RPMI7951 (cell line): ENCODE measurements at regions not wholly inside any gene's neighbourhood (a gene's known extent, or its start where the extent isn't known, plus 50 kb on each side); places are given as distances from the start of the nearest gene placed in this dataset.

ENCODE experiments used
- DNase-seq: peaks from one replicate; pipeline ENCODE4 v3.0.0-alpha.2; 2012; ENCODE audit warnings: low read depth

DNA sequence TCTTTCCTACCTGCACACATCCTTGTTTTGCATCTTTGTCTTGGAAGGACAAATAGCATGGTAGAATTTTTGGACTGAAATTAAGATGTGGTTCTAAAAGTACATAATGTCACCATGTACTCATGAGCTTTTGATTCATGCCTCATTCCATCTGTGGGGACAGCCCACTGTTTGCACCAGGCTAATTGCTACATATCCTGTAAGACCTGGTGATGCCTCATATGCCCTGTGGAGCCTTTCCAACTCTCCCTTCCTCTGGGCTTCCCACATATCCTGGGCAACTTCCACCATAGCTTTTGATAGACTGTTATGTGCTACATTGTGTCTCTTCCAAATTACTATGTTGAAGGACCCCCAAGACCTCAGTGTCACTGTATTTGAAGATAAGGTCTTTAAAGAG, 213.6 kb upstream of the PREP start:
- peak; percentile 31 for DNase-seq

DNA sequence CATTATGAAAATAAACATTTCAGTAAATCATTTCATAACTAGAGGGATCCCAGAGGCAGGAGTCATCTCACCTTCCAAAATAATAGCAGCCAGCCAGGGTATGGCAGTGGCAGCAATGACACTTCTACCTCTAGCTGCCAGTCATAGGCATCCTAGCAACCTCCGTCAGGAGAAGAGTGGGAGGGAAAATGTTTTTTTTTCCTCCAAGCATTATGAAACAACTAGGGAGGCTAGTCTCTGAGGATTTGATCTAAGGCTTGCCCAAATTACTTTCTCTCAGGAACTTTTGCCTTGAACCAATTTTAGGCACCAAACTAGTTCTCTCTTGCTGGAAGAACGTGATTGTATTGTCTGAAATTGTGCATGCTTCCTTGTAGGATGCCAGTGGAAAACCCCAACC, 208.7 kb upstream of the PREP start:
- DNase-seq = peak; percentile 31

DNA sequence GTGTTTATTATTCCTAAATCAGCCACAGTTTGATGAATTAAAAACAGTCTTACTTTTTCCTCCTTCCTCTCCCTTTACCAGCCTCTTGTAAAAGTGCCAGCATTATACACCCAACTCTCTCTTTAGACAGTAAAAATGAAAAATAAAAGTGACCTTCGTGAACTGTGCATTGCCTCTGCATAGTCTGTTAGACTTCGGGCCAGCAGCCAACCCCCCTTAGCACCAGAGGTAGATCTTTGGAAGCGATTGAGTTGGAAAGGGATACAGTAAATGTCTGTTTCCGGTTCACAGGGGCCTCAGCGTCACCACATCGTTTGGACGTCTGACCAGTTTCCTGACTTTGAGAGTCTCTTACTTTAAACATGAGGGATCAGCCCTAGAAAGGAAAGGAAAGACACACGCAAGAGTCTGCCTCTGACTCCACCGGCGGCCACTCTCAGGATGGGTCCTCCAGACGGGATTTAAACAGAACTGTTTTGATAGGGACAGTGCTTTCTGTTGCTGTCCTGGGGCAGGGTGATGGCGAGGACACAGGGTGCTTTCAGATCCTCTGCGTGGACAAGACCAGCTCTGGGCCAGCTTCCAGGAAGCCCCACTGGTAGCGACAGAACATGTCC, 206.6 kb upstream of the PREP start:
- DNase-seq = peak; percentile 96

DNA sequence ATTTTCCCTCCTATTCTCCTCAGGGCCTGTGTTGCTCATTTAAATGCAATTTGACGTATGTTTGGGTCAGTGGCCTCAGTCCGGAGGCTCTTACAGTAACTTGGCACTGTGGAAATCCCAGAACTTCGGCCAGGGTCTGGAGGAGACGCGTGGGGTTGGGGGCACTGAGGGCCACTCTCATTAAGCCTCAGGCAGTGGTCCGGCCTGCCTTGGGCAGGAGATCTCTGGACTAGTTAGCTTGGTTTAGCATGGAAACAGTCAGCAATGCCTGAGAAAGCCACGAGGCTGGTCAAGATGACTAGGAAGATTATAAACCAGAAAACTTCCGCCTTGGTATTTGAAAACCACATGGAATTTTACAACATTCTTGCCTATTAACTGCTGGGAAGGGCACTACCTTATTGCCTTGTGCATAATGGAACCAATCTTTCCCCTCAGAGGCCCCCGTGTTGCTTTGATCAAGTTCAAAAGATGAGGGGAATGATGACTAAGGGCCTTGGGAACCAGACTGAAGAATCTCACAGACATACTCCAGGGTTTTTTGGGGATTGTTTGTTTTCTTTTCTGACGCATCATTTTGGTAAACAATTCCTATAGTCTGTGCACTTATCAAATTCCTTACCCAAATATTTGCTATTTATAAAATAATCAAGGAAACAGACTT, 206.0 kb upstream of the PREP start:
- peak; percentile 100 for DNase-seq

DNA sequence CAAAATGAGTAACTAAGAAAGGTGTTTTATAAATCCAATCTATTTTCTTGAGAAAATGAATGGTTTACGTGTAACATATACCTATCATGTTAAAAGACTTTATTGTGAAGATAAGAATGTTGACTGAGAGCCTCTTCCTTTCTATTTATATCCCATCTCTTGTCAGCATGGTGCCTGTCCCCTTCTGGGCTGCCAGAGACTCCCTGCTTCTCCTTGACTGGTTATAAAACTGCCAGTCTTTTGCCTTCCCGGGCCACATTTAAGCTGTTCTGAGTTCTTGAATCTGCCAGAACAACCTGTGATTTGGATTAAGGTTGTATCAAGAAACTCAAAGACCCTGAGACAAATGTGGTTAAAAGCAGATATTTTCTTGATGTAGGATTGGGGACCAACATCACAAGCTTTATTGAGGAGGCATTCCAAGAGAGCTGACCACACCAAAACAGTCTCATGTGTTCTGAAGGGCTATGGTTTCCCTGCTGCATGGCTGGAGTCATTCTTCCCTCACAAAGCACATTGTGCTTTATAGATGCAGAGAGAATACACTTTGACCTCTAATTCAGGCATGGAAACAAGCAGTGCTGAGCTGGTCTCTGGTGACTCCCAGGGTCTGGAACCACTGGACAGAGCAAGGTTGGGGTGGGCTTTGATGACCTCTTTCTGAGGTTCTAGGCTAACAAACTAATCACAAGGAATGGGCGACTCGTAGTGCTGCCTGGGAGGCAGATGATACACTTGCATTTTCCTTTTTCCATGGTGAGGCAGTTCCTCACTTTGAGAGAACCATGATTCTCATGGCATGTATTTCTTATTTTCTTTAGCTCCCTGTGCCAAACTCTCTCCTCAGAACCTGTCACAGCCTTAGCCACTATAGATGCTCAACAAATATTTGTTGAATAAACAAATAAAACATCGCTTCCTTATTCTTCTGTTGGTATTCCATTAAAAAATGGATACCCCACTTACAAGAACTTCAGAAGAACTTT, 205.0 kb upstream of the PREP start:
- DNase-seq = peak; percentile 41

DNA sequence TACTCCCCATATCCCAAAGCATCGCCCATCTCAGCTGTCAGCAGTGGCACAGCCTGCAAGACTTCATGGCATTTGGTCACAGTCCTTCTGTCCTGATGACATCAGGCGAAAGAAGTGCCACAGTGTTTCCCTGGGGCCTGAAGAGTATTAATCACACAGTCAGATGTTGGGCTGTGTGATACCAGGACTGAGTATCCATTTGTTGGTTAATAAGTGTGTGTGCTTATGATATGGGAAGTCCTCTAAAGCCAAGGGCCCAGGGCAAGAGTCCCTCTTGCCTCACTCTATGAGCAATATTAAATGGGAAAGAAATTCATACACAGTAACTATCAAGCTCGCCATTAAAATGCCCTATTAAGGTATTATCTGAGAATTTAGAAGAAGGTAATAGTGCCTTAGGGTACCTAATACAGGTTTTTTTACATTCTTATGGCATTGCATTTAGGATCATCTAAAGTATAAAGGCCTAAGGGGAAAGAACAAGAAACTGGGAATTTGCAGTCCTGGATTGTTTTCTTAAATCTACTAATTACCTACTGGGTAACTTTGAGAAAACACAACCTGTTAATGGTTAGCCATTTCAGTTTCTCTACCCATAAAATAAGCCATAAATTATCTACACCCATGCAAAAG, 204.1 kb upstream of the PREP start:
- peak; percentile 66 for DNase-seq

DNA sequence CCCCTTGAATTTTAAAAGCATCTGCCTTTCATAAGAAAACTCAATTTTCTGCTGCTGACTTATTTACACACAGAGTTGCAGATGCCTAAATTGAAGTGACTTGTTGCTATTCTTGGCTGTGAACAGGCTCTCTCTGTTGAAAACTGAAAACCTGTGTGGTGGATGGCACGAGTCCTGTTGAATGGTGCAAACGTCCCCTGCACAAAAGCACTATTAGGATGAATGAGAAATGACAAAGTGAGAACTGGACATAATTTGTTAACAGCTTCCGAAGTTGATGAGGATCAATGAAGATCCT, 201.7 kb upstream of the PREP start:
- DNase-seq = no peak

DNA sequence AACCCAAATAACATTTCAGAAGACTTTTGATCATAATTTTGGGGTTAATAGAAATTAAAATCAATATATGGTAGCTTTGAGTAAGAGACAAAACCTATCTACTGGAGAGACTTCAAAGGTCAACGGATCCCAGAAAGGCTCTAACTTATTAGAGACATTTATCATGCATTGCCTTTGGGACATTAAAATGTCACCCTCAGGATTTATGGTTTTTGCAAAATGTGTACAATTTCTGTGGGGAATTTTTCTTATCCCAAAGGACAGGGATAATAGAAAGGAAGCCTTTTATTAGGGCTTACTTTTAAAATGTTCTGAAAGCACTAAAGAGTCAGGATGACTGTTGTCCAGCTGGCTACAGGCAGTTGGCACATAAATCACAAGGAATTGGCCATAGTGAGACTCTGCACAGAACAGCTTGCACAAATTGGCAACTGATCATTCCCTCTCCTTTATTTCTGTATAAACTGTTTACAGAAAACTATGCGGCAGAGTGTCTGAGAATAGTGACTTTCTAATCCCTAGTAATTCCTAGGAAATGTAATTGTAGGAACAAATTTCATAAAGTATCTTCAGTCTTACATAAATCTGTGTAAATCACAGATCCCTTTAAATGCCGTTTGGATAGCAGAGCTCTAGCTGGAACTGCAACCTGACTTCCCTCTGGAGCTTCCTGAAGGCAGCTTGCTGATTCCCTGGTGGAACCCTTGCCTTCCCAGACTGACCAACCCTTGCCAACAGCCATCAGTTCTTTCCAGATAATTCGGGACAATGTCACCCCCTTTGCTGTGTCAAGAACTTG, 201.1 kb upstream of the PREP start:
- peak; percentile 62 for DNase-seq

DNA sequence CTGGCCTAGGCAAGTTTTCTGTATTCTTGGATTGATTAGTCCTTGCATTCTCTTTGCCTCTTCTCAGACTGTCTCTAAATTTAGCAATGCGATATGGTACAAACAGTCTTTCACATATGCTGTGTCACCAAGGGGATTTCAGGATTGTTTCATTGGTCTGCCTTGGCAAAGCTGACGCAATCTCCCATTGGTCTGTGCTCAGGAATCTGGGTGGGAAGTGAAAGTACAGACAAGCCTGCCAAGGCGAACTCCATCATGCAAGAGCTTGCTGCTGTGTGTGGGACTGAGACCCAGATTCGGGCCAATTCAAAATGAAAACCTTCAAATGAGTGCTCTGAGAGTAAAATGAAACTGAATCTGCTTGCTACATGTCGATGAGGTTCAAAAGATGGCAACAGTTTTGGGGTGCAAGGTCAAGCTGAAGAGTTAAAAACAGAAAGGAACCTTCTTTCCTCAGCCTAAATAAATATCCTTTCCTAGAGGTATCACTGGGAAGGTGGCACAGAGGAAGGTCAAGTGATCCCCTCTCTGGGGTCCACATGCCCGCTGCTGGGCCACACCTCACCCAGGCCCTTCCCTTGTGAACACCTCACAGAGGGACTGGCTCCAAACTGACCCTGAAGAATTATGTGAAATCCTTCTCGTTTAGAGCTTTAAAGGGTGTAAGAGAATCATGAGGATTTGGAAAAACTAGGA, 198.8 kb upstream of the PREP start:
- peak; percentile 99 for DNase-seq

DNA sequence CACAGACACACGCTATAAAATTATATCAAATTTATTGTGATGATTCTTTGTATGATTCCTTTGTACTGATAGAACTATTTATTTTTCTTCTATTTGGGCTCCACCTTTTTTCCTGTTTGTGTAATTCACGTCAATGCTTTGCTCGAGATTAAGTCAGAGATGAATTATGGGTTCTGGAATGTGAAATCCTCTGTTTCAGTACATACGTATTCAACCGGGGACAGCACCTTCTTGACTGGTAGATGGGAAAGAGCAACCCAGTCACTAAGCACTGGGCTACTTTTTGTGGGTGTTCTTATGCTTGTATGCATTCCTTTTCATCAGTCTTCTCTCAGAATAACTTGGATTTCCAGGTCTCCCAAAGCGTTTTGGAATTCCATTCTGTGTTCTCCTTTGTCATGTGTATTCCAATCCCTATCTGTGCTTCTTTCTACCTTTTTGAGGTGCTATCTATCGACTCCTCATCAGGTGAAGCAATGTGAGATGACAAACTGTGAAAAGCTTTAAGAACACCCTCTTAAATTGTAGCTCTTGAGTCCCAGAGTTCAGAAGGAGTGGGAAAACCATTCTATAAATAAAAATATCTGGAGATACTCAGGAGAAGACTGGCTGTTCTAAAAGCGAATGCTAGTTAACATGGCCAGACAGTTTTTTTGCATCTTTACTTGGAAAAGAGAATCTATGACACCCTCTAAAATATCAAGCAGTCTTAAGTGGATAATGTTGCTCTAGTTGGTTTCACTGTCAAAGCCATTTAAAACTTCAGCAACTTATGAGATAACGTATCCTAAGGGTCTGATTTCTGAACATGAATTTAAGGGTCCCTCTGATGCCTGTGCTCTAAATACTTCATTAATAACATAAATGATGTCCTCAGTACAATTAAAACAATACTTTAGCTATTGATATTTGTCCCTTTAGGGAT, 197.7 kb upstream of the PREP start:
- DNase-seq = peak; percentile 46

DNA sequence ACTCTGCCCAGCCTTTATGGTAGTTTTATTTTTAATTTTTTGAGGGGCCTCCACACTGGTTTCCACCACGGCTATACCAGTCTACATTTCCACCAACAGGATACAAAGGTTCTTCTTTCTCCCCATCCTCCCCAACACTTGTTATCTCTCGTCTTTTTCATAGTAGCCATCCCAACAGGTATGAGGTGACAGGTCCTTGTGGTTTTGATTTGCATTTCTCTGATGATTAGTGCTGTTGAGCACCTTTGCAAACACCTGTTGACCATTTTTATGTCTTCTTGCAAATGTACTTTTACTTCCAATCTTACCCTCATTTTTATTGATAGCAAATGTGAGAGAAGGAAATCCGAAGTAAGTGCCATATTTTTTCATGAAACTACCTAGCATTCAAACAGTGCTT, 195.4 kb upstream of the PREP start:
- DNase-seq = no peak

DNA sequence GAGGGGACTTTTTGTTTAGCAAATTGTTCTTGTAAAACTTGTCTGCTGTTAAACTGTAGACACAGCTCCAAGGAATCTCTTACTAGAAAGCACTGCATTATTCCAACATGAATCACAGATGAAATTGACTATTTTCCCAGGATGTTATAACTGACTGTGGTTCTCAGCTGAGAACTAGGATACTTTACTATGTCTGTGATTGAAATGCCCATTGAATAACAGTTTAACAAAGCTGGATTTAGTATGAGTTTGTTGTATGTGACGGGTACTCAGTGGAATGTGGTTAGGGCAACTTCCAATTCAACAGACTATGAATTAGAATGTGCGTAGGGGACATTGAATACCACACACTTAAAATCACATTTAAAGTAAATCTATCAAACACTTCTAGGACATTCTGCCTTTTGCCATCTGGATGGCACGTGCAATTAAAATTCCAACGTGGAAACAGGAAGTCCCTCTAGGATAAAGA, 193.4 kb upstream of the PREP start:
- peak; percentile 97 for DNase-seq

DNA sequence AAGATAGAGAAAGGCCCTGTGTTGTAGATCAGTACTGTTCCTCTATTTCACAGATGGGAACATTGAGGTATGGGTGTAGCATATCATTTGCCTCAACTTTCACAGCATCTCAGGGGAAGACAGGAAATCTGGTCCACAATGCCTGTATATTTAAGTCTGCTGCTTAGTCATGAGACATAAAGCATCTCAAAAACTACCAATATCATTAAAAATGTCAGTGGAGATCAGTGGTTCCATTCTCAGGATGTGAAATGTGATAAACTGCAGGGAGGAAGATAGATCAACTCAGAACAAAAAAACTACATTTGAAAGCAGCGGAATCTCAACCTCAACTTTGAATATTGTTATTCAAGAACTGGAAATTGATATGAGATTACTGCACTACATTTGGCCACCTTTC, 192.9 kb upstream of the PREP start:
- no peak for DNase-seq

DNA sequence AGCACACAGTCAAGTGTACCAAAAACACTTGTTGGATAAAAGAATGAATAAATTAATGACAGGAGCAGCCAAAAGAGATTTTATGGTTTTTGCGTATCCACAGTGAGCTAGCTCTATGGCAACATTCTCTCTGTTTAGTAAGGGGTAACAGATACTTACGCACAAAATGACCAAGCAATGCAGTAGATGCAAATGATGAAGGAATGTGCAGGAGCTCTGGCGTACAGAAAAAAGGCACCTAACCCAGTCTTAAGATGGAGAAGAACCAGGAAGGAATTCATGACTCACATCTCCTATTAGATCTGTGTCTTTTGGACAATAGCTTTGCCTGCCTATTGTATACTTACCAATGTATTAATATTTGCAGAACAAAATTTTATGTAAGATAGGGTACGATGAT, 191.9 kb upstream of the PREP start:
- no peak for DNase-seq

DNA sequence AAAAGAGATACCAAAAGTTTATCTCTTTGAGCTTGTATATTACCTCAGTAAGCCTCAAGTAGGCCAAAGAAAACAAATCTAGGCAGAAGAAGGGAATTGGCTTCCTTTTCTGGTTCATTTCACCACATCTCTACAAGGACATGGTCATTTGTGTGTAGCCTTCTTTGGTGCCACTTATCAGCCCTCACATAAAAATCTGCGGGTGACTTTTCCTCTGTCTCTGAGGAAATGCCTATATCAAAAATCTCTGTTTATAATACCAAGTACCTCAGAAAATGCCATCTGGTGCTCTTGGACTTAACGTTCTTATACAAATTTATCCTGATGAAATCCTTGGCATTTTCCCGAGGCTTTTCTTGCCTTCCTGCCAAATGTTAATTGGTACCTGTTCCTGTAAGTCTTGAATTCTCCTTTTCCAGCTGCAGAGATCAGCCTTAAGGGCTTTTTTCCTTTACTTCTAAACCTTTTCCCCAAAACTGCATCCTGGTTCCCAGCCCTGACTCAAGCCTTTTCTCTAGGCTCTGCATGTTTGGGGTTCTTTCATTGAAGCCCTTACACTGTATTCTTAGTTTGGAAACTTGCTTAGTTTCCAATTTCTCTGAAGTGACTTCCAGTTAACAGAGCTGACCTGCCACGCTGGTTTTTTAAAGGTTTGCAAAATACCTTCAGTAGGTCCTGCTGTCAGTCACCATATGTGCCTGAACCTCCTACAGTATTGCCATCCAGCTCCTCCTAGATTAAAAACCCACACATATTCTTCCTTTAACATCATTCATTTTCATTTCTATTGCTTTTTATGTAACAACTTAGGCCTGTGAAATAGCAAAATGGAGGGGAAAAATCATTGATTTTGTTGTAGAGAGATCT, 191.2 kb upstream of the PREP start:
- DNase-seq = peak; percentile 89

DNA sequence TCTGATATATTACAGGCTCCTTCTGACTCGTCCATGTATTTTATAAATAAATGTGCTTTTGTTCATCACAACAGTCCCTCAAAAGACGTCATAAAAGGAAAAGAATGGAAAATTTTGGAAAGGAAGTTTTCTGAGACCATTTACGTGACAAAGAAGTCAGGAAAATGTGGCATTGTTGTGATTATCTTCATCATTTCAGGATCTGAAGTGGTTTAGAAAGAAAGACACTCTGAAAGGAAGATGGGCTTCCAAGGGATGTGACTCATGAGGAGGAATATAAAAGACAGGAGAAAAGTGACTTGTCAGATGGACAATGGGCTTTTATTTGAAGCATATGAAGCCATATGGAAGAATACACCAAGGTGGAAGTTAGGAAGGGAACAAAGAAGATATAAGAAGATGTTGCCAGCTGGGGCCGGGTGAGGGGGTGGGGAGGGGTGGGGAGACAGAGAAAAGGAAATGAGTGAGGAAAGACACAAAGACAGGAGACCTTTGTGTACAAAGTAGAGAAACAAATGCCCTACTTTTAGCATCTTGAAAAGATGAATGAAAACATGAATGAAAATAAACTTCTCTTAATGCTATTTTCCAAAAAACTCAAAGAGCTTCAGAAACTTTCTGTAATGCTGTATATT, 190.3 kb upstream of the PREP start:
- DNase-seq = peak; percentile 94

DNA sequence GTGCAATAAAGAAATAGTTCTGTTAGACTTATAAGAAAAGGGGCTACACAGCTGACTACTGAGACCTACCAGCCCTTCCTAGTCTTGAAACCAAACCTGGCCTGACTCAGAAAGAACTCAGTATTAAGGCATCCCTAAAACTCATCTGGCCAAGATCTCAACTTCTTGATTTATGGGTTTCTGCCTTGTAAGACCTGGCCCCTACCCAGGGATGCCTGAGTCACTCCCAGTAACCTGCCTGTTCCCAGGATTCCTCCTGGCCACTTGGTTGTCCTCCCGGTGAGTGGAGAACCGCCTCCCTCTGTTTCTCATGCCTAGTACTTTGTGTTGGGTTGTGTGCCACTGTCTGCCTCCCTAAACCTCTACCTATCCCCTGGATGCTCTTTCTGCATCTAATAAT, 189.4 kb upstream of the PREP start:
- peak; percentile 98 for DNase-seq

DNA sequence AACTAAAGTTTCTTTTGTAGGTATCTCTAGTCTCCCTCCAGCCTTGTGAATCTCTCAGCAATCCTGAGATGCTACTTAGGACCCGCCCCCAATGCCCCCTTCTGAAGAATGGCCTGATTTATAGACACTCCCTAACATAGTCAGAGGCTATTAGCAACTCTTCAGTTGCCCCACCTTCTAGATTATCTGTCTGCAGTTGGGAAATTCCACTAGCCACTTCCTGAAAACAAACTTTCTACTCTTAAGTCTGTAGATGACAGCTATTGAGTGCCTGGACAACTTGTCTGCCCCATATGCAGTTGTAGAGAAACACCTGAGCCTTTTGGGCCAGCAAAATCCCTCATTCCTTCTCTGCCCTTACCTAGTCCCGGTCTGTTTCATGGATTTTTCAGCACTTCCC, 188.2 kb upstream of the PREP start:
- DNase-seq = peak; percentile 85
